Activated CD8-positive, alpha-beta T cell treated with anti-CD3 and anti-CD28 coated beads, Interleukin-2, amount 10 ng/mL, durations not matched to agents 7 days and 5 days (primary cell): ENCODE measurements at regions not wholly inside any gene's neighbourhood (a gene's known extent, or its start where the extent isn't known, plus 50 kb on each side); places are given as distances from the start of the nearest gene placed in this dataset.

Experiments
- ATAC-seq: fragments of 150-1000 bp; cut with Tn5 transposase; one replicate; pipeline ENCODE4 v1.10.0; 2021; ENCODE audit warnings: moderate library complexity
- CTCF ChIA-PET: fragments of 350-600 bp; sonication (Branson Sonifier 250); formaldehyde crosslinking; loops from one replicate; lab custom pipeline; 2021; ENCODE audit warnings: antibody characterized with exemption; lab: Charles Lee
- POLR2A ChIA-PET: fragments of 350-600 bp; sonication (Branson Sonifier 250); formaldehyde crosslinking; loops from one replicate; lab custom pipeline; 2021; ENCODE audit warnings: antibody characterized with exemption; lab: Charles Lee
- DNase-seq: peaks from one replicate; pipeline ENCODE4 v3.0.0-alpha.2; 2020
- H3K27ac Mint-ChIP-seq: one replicate; pipeline ENCODE4 v1.8.0; 2021; ENCODE audit warnings: mild to moderate bottlenecking, mixed read lengths
- H3K27me3 Mint-ChIP-seq: one replicate; pipeline ENCODE4 v1.8.0; 2021; ENCODE audit warnings: low read depth, mixed read lengths
- H3K36me3 Mint-ChIP-seq: one replicate; pipeline ENCODE4 v1.8.0; 2021; ENCODE audit warnings: low read depth, mixed read lengths
- H3K4me1 Mint-ChIP-seq: one replicate; pipeline ENCODE4 v1.8.0; 2021; ENCODE audit warnings: low read depth, mixed read lengths
- H3K4me3 Mint-ChIP-seq: one replicate; pipeline ENCODE4 v1.8.0; 2021; ENCODE audit warnings: mild to moderate bottlenecking, mixed read lengths
- H3K9me3 Mint-ChIP-seq: one replicate; pipeline ENCODE4 v1.8.0; 2022; ENCODE audit warnings: mixed read lengths; ENCODE audit not compliant: insufficient read depth

DNA sequence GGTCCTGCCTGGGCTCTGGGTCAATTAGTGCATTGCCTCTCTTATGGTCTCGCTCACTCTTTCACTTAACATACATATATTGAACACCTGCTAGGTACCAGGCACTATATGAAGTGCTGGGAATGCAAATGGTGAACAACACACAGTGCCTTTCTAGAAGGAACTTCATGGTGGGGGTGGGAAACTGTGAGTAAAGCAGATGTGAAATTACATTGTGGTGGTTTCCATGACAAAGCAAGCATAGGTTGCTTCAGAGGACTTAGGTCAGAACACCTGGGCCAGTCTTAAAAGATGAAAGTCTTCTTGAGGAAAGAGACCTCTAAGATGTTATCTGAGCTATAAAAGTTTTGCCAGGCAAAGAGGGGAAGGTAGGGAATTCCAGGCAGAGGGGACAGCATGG is 231.3 kb downstream of the BUD13 start:
- ATAC-seq (no peak), DNase-seq (no peak)
- Mint-ChIP-seq H3K36me3 (no peaks in the 10 kb centered on the region), H3K4me3 (no peak overlapping the region), H3K27me3 (no peaks in the 10 kb centered on the region), H3K9me3 (no peaks in the 10 kb centered on the region), H3K4me1 (no peaks in the 10 kb centered on the region), H3K27ac (no peak overlapping the region)
- POLR2A ChIA-PET, result no interaction called here
- CTCF ChIA-PET, result no interaction called here

DNA sequence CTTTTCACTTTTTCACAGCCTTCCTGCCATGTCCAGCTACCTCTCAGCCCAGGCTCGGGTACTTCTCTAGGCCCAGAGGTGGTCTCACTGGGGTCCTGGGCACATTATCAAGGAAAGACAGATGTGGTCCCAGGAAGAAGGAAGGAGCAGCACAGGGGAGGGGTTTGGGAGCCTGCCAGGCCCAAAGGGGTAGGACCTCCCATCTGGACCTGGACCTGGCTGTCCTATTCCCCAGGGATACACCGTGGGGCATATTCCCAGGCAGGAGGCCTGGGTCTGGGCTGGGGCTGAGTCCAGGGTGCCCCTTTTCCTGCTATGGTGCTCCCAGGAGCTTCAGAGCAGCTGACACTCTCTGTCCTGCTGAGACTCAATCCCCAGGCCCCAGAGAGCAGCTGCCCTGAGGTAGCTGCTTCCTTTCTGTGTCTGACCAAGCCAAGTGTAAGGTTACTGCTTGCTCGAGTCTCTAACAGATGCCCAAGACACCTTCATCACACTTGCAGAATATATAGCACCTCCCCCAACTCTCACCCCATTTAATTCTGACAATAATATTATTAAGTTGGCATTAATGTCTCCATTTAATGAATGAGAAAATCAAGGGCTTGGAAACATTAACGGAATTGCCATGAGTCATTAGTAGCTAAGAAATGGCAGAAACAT is 232.0 kb downstream of the BUD13 start:
- no peak overlapping the region for H3K4me3 Mint-ChIP-seq
- H3K27me3 Mint-ChIP-seq, result no peaks in the 10 kb centered on the region
- ChIA-PET POLR2A (no interaction called here), CTCF (no interaction called here)
- no peak overlapping the region for H3K27ac Mint-ChIP-seq
- no peak for ATAC-seq
- no peak for DNase-seq
- no peaks in the 10 kb centered on the region for H3K36me3 Mint-ChIP-seq
- H3K4me1 Mint-ChIP-seq, result no peaks in the 10 kb centered on the region
- no peaks in the 10 kb centered on the region for H3K9me3 Mint-ChIP-seq

DNA sequence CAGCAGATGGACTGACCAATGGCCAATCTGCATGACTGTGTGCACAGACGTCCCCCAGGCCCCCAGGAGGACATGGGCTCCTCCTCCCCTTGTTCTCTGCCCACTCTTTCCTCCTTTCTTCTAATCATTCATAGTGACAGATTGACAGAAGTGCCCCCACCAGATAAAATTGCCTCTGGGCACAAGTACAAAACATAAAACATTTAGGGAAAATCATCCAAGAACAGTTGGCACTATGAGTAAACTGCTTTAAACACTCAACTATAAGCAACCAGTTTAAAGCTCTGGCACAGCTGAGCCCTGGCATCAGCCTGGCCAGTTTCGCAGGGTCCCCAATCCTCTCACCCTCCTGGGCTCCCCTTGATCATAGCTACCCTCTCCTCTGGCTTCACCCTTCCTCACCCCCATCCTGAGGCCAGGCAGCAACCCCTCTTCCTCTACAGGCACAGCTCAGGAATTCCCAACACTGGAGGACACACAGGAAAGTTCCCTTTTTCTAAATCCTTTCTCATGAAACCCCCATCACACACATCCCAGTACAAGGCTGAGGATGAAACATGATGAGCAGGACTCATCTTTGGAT is 232.9 kb downstream of the BUD13 start:
- H3K4me1 Mint-ChIP-seq, result no peaks in the 10 kb centered on the region
- no peak overlapping the region for H3K4me3 Mint-ChIP-seq
- no peak for ATAC-seq
- ChIA-PET CTCF (no interaction called here), POLR2A (no interaction called here)
- no peaks in the 10 kb centered on the region for H3K9me3 Mint-ChIP-seq
- DNase-seq, result no peak
- no peak overlapping the region for H3K27ac Mint-ChIP-seq
- no peaks in the 10 kb centered on the region for H3K27me3 Mint-ChIP-seq
- H3K36me3 Mint-ChIP-seq, result no peaks in the 10 kb centered on the region

- DNase-seq (no peak), ATAC-seq (no peak)
- H3K27ac Mint-ChIP-seq, result no peak overlapping the region
- ChIA-PET POLR2A (no interaction called here), CTCF (no interaction called here)
- H3K27me3 Mint-ChIP-seq, result peaks cover 2% of the 10 kb centered on the region
- no peaks in the 10 kb centered on the region for H3K4me1 Mint-ChIP-seq
- no peaks in the 10 kb centered on the region for H3K9me3 Mint-ChIP-seq
- no peak overlapping the region for H3K4me3 Mint-ChIP-seq
- H3K36me3 Mint-ChIP-seq, result no peaks in the 10 kb centered on the region
These were observed 233.6 kb downstream of the BUD13 start for GRCh38 chr11:116539211-116539610.

- H3K27ac Mint-ChIP-seq, result no peak overlapping the region
- no peaks in the 10 kb centered on the region for H3K36me3 Mint-ChIP-seq
- CTCF ChIA-PET, result no interaction called here
These were observed 234.1 kb downstream of the BUD13 start for GRCh38 chr11:116538677-116539076.

DNA sequence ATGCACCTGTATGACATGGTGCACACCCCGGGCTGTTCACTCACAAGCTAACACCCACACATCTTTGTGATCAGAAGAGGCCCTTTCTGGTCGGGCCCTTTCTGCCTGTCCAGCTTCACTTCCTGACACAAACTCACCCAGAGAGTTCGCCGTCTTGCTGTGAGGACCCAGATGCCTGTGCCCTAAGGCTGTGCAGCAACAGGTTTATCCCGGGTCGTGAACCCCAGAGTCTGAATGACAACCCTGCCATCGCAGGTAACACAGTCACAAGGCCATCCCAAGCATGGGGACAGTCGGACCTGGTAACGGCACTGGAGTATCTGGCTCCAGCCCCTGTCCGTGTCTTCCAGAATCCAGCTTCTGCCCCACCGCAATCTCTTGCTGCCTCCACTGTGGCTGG is 235.1 kb downstream of the BUD13 start:
- Mint-ChIP-seq H3K4me3 (no peak overlapping the region), H3K9me3 (no peaks in the 10 kb centered on the region), H3K36me3 (no peaks in the 10 kb centered on the region), H3K27ac (no peak overlapping the region), H3K27me3 (peaks cover 5% of the 10 kb centered on the region), H3K4me1 (no peaks in the 10 kb centered on the region)
- POLR2A ChIA-PET, result no interaction called here
- DNase-seq (no peak), ATAC-seq (no peak)
- CTCF ChIA-PET, result no interaction called here

More at GRCh38 chr11:116538677-116539076, 234.1 kb downstream of the BUD13 start:
- Mint-ChIP-seq H3K4me1 (no peaks in the 10 kb centered on the region), H3K9me3 (no peaks in the 10 kb centered on the region), H3K4me3 (no peak overlapping the region), H3K27me3 (peaks cover 5% of the 10 kb centered on the region)
- DNase-seq, result no peak
- no peak for ATAC-seq
- POLR2A ChIA-PET, result no interaction called here

DNA sequence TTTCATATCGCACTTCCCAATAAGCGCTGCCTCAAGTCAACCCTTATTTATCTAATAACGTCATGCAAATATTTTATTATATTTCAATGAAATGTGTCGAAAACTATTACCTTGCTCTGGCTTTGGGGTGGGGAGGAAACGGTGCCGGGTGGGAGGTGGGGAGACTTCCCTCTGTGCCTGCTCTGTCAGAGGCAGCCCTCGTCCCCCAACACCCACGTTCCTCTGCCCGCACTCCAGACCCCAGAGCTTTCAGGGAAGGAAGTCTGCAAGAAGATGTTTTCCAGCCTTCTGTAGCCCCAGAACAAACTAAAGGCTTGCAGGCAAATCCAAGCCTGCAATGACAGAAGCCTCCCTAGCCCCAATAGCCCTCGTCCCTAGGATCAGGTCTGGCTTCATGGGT is 235.7 kb downstream of the BUD13 start:
- CTCF ChIA-PET, result no interaction called here
- H3K36me3 Mint-ChIP-seq, result no peaks in the 10 kb centered on the region
- H3K4me3 Mint-ChIP-seq, result no peak overlapping the region
- H3K9me3 Mint-ChIP-seq, result no peaks in the 10 kb centered on the region
- no peaks in the 10 kb centered on the region for H3K4me1 Mint-ChIP-seq
- peaks cover 7% of the 10 kb centered on the region for H3K27me3 Mint-ChIP-seq
- H3K27ac Mint-ChIP-seq, result no peak overlapping the region
- POLR2A ChIA-PET, result no interaction called here
- DNase-seq (no peak), ATAC-seq (no peak)

DNA sequence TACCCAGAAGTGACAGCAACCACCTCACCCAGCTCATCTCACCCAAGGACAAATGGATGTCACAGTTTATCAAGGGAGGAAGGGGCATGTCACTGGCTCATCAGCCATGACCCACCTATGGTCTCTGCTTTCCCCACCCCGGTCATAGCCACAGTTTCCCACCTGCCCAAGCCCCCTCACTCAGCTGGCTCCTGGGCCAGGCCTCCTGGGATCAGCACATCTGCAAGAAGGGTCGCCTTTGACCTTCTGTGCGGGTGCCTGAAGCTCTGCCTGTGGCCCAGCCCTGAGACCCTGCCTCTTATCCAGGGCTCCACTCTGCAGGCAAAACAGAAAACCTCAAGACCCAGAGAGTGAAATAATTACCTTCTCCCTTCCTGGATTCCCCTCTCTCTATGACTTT is 236.4 kb downstream of the BUD13 start:
- H3K36me3 Mint-ChIP-seq, result no peaks in the 10 kb centered on the region
- no peak overlapping the region for H3K27ac Mint-ChIP-seq
- CTCF ChIA-PET, result no interaction called here
- POLR2A ChIA-PET, result no interaction called here
- H3K4me3 Mint-ChIP-seq, result no peak overlapping the region
- ATAC-seq (no peak), DNase-seq (no peak)
- H3K27me3 Mint-ChIP-seq, result peaks cover 11% of the 10 kb centered on the region
- no peaks in the 10 kb centered on the region for H3K4me1 Mint-ChIP-seq
- no peaks in the 10 kb centered on the region for H3K9me3 Mint-ChIP-seq

GRCh38 chr11:116535994-116536393 is 236.8 kb downstream of the BUD13 start:
- Mint-ChIP-seq H3K27me3 (peaks cover 11% of the 10 kb centered on the region), H3K4me3 (no peak overlapping the region), H3K9me3 (no peaks in the 10 kb centered on the region), H3K27ac (no peak overlapping the region), H3K4me1 (no peaks in the 10 kb centered on the region), H3K36me3 (no peaks in the 10 kb centered on the region)
- POLR2A ChIA-PET, result no interaction called here
- CTCF ChIA-PET, result no interaction called here
- DNase-seq (no peak), ATAC-seq (no peak)

GRCh38 chr11:116535120-116535519 is 237.7 kb downstream of the BUD13 start:
- Mint-ChIP-seq H3K9me3 (no peaks in the 10 kb centered on the region), H3K4me1 (no peaks in the 10 kb centered on the region), H3K27me3 (peaks cover 13% of the 10 kb centered on the region), H3K4me3 (no peak overlapping the region), H3K36me3 (no peaks in the 10 kb centered on the region), H3K27ac (no peak overlapping the region)
- ChIA-PET CTCF (no interaction called here), POLR2A (no interaction called here)
- ATAC-seq (no peak), DNase-seq (no peak)

GRCh38 chr11:116534270-116534975 is 238.4 kb downstream of the BUD13 start:
- no peaks in the 10 kb centered on the region for H3K9me3 Mint-ChIP-seq
- H3K27me3 Mint-ChIP-seq, result peaks cover 13% of the 10 kb centered on the region
- ATAC-seq (no peak), DNase-seq (no peak)
- H3K27ac Mint-ChIP-seq, result no peak overlapping the region
- H3K4me1 Mint-ChIP-seq, result no peaks in the 10 kb centered on the region
- POLR2A ChIA-PET, result no interaction called here
- H3K4me3 Mint-ChIP-seq, result no peak overlapping the region
- CTCF ChIA-PET, result no interaction called here
- no peaks in the 10 kb centered on the region for H3K36me3 Mint-ChIP-seq

DNA sequence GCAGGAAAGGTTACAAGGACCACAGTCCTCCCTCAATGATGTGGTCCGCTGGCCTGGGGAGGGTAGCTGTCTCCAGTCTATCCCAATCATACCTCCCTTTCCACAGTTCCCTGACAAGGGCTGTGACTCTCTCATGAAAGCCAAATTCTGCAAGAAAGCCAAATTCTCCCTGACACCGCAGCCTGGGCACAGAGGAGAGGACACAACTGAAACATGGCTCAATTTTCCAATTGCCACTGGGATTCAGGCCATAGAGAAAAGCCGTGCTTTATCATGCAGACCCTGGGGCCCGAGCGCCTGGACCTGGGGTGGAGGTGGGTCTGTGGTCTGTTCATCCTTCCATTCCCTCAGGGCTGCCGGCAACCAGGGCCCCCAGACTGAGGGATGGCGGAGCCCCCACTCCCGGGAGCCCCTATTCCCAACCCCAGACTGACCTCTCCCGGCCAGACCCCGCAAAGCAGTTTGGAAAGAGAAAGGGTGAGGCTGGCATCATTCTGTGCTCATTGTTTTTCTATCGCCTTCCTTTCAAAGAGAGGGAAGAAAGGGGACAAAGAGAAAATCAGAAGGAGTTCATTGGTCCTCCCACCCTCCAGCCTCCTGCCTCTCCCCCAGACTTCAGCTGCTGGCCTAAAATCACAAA is 239.5 kb downstream of the BUD13 start:
- Mint-ChIP-seq H3K4me3 (no peak overlapping the region), H3K36me3 (no peaks in the 10 kb centered on the region), H3K27me3 (peaks cover 13% of the 10 kb centered on the region), H3K4me1 (no peaks in the 10 kb centered on the region), H3K9me3 (no peaks in the 10 kb centered on the region), H3K27ac (no peak overlapping the region)
- ATAC-seq (no peak), DNase-seq (no peak)
- CTCF ChIA-PET, result no interaction called here
- POLR2A ChIA-PET, result no interaction called here
